ENCODE measurements at regions not wholly inside any gene's neighbourhood (a gene's known extent, or its start where the extent isn't known, plus 50 kb on each side); places are given as distances from the start of the nearest gene placed in this dataset.

DNA sequence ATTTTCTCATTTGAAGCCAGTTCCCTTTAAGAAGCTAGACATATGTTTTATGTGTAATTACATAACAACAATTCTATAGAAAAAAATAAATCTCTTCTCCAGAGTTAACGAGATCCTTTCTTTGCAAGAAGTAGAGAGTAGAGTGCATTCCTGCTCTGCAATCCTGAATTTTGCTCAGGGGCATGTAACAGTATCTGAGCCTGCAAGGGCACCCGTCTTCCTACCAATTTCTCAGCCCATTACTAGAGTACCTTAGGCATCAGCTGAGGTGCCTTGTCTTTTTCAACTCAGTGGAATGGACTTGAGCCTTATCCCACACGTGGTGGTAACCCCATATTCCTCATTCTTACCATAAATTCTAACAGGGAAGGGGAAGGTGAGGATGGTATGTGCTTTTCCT, 205.9 kb downstream of the IKZF2 start:
- Histone ChIP-seq H3K27ac (no peak overlapping the region), H3K4me3 (no peak overlapping the region), H3K27me3 (no peaks in the 10 kb centered on the region), H3K36me3 (no peaks in the 10 kb centered on the region), H3K9me3 (replicated peaks) (no peaks in the 10 kb centered on the region), H3K4me1 (peaks cover 6% of the 10 kb centered on the region; the same call in 1 of the 2 replicates)
- peak in 1 of 2 experiments; percentile 6 for DNase-seq

DNA sequence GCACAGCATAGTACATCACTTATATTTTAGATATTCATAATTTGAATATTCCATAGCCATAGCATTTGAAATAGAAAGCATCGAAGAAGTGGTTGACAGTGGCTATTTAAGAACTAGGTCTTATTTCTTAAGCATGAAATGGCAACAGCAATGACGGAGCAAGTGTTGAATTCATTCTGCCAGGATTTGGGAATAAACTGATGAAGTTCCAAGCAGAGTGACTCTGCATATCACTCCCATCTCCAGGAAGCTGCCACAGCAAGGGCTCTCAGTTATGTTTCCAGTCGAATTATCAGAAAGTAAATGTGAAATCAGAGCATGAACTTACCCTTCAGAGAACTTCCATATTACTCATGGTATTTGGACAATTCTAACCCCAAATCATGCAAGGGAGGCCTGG, 208.1 kb downstream of the IKZF2 start:
- H3K27ac ChIP-seq: no peak overlapping the region
- H3K4me3 ChIP-seq: no peak overlapping the region

GRCh38 chr2:212941361-212941760, 210.1 kb downstream of the IKZF2 start:
- Histone ChIP-seq H3K9me3 (replicated peaks) (no peaks in the 10 kb centered on the region), H3K4me1 (peaks cover 14% of the 10 kb centered on the region; the same call in 1 of the 2 replicates), H3K27me3 (no peaks in the 10 kb centered on the region), H3K27ac (peak overlapping the region; percentile 3; the same call in 1 of the 2 replicates), H3K36me3 (no peaks in the 10 kb centered on the region), H3K4me3 (no peak overlapping the region)
- DNase-seq: peak in 1 of 2 experiments; percentile 9

More for the DNA sequence above, 208.1 kb downstream of the IKZF2 start:
- peaks cover 11% of the 10 kb centered on the region; the same call in 1 of the 2 replicates for H3K4me1 ChIP-seq
- H3K36me3 ChIP-seq: no peaks in the 10 kb centered on the region
- no peaks in the 10 kb centered on the region for H3K9me3 ChIP-seq (replicated peaks)
- DNase-seq: no peak
- H3K27me3 ChIP-seq: no peaks in the 10 kb centered on the region

DNA sequence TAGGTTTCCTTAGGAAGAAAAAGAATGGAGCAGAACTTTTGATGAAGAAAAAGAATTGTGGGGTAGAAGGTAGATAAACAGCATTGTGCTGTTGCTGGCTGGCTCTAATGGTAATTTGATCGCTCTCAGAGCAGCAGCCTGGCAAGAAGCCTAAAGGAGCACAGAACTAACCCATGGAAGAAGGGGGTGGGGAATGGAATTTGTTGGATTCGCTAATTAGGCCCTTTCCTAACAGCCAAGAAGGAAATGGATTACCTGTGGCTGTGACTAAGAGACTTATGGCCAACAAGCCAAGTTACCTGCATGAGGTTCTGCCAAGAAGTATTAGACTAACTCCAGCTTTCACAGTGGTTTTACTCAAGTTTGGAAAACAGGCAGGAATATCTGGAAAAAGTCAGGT, 210.6 kb downstream of the IKZF2 start:
- peak; percentile 65 to 85 for DNase-seq
- peak overlapping the region; percentile 3; the same call in 1 of the 2 replicates for H3K27ac ChIP-seq
- H3K4me3 ChIP-seq: no peak overlapping the region
- no peaks in the 10 kb centered on the region for H3K9me3 ChIP-seq (replicated peaks)
- peaks cover 19% of the 10 kb centered on the region; the same call in 1 of the 2 replicates for H3K4me1 ChIP-seq
- H3K27me3 ChIP-seq: no peaks in the 10 kb centered on the region
- no peaks in the 10 kb centered on the region for H3K36me3 ChIP-seq

DNA sequence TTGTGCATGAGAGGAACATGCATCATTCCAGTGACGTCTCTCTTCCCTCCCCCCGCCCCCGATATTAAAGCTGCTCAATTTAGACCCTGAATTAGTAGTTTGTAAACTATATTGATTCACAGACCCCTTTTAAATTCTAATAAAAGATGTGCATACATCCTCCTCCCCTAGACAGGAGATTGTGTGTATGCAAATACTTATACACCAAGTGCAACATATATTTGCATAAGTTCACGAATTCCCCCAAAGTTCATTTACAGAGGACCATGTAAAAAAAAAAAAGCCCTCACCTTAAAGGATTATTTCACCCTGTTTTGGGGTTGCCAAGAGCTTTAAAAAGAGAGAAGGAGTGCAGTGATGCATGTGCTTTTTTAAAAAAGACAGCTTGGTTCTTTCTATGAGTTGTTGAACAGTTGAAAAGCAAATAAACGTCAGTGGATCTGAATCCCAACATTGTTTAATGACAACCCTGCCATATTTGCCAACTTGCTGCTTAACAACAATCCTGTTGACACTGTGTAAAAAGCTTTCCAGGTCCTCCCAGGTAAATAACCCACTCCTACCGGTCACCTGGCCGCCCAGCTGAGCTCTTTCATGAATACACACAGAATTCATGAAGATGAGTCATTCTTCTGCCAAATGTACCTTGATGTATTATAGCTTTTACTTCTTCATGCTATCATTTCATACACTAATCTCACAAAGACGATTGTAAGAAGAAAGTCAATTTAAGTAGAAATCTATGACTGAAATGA, 211.5 kb downstream of the IKZF2 start:
- H3K27me3 ChIP-seq: no peaks in the 10 kb centered on the region
- H3K9me3 ChIP-seq (replicated peaks): no peaks in the 10 kb centered on the region
- no peak for DNase-seq
- peaks cover 23% of the 10 kb centered on the region; the same call in 1 of the 2 replicates for H3K4me1 ChIP-seq
- H3K27ac ChIP-seq: no peak overlapping the region
- no peak overlapping the region for H3K4me3 ChIP-seq
- H3K36me3 ChIP-seq: no peaks in the 10 kb centered on the region

DNA sequence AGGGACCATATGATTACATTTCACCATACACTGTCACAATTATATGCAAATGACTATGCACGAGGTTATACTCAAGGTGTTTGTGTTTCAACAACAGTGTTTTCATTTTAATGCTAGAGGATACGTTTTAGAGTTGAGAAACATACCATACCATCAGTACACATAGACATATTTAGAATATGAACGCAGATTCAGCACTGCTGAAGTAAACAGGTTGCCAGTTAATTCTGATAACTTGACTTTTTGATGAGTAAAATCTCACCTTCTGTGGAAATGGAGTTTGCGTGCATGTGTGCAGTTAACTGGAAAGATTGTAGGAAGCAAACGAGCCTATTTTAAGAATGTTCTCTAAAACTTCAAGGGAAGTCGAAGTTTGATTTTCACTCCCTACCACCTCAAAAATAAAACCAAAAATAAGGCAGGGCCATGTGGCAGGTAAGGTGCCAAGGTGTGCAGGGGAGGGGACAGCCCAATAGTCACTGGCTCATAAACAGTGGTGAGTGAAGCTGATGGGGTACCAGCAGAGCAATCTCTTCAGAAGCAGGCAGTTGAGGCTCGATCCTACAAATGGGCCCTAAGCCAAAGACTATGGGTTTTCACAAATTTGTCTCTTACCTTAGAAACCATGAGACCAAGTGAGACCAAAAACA, 213.1 kb downstream of the IKZF2 start:
- no peaks in the 10 kb centered on the region for H3K9me3 ChIP-seq (replicated peaks)
- H3K36me3 ChIP-seq: no peaks in the 10 kb centered on the region
- no peak for DNase-seq
- H3K27me3 ChIP-seq: no peaks in the 10 kb centered on the region
- H3K4me1 ChIP-seq: peaks cover 23% of the 10 kb centered on the region; the same call in 1 of the 2 replicates
- H3K27ac ChIP-seq: no peak overlapping the region
- no peak overlapping the region for H3K4me3 ChIP-seq

DNA sequence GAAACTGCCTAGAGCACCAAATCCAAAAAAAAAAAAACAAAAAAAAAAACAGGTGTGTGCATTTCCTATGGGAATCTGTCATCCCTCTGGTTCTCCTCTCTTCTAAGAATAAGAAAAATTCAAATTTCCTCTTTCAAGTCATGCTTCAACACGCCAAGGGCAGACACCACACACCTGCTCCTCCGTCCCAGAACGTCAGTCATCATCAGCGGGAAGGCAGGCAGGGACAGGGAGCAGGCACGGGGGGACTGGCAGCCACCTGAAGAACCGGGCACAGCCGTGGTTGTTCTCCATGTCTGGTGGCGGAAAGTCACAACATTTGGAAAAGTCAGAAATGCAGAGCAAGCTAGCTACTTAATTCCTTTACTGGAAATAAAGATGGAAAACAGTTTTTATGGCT, 214.8 kb downstream of the IKZF2 start:
- Histone ChIP-seq H3K4me3 (no peak overlapping the region), H3K27me3 (no peaks in the 10 kb centered on the region), H3K9me3 (replicated peaks) (no peaks in the 10 kb centered on the region)

DNA sequence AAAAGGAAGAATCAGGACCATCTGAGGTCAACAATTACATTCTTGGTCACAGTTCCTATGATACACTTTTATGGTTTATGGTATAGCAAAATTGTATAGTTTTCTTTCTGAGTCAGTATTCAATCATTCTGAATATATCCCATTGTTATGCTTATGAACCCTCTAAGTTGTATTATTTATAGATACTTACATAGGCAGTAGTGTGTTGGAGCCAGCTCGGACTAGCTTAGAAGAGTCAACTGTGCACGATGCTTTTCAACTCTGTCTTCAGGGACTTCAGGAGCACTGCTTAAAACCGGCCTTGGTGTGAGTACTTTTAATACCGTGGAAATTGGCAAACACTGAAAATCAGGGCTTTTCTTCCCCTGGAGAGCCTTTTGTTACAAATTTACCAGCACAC, 215.7 kb downstream of the IKZF2 start:
- H3K4me1 ChIP-seq: peaks cover 19% of the 10 kb centered on the region; the same call in 1 of the 2 replicates
- no peak overlapping the region for H3K27ac ChIP-seq
- H3K4me3 ChIP-seq: no peak overlapping the region
- no peaks in the 10 kb centered on the region for H3K9me3 ChIP-seq (replicated peaks)
- H3K36me3 ChIP-seq: no peaks in the 10 kb centered on the region
- no peaks in the 10 kb centered on the region for H3K27me3 ChIP-seq
- DNase-seq: peak in 1 of 2 experiments; percentile 14

More for the DNA sequence above, 214.8 kb downstream of the IKZF2 start:
- Histone ChIP-seq H3K36me3 (no peaks in the 10 kb centered on the region), H3K4me1 (peaks cover 23% of the 10 kb centered on the region; the same call in 1 of the 2 replicates), H3K27ac (no peak overlapping the region)
- DNase-seq: peak; percentile 49 to 67

- Histone ChIP-seq H3K27ac (no peak overlapping the region), H3K9me3 (replicated peaks) (no peaks in the 10 kb centered on the region), H3K36me3 (no peaks in the 10 kb centered on the region), H3K27me3 (no peaks in the 10 kb centered on the region), H3K4me1 (peaks cover 8% of the 10 kb centered on the region; the same call in 1 of the 2 replicates), H3K4me3 (no peak overlapping the region)
- no peak for DNase-seq
Observed at GRCh38 chr2:212931271-212931670, 220.1 kb downstream of the IKZF2 start.

DNA sequence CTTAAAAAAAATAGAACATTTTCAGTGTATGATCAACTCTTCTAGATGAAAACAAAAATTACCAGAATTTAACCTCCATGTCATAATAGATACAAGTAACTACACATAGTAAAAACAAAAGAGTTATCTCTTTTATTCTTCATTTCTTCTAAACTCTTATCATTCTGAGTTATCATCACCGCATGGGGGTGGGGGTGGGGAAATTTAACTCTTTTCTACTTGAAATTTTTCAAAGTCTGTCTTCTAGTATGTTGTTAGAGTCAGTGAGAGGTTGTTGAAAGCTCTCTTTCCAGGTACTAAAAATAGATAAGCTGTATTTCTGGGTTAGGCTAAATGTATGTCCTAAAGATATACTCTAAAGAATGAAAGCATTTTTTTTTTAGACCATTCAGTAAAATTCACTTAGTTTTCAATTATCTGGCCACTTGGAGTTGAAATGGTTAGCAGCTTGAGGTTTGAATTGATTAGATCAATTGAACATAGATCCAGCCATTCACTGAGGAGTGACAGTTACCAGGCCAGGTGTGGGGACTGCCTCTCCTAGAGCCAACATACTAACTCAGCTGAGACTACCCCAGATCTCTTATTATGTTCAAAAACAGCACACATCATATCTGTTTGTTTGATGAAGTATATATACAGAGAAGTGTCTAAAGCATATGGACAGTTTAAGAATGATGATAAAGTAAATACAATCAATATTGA, 220.7 kb downstream of the IKZF2 start:
- Histone ChIP-seq H3K9me3 (replicated peaks) (no peaks in the 10 kb centered on the region), H3K27me3 (no peaks in the 10 kb centered on the region), H3K4me1 (peaks cover 3% of the 10 kb centered on the region; the same call in 1 of the 2 replicates), H3K4me3 (no peak overlapping the region), H3K36me3 (no peaks in the 10 kb centered on the region), H3K27ac (no peak overlapping the region)
- DNase-seq: no peak

DNA sequence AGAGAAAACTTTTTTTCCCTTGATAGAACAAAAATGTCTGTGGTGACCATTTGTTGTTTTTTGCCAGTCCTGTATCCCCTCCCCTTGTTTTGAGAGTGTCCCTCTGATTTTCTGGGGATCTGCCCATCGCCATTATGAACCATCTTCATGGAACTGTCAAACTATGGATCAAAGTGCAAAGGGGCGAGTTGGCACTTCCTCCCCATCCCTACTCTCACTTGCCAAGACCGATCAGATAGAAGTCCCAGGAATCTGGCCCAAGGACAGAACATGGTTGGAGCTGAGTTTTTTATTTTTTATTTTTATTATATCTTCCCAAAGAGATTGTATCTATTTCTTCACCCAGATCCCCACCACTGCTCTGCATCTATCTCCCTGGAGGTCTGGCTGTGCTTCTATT, 221.4 kb downstream of the IKZF2 start:
- H3K36me3 ChIP-seq: no peaks in the 10 kb centered on the region
- no peak for DNase-seq
- H3K9me3 ChIP-seq (replicated peaks): no peaks in the 10 kb centered on the region
- H3K27me3 ChIP-seq: no peaks in the 10 kb centered on the region
- no peaks in the 10 kb centered on the region for H3K4me1 ChIP-seq
- H3K27ac ChIP-seq: no peak overlapping the region
- no peak overlapping the region for H3K4me3 ChIP-seq

DNA sequence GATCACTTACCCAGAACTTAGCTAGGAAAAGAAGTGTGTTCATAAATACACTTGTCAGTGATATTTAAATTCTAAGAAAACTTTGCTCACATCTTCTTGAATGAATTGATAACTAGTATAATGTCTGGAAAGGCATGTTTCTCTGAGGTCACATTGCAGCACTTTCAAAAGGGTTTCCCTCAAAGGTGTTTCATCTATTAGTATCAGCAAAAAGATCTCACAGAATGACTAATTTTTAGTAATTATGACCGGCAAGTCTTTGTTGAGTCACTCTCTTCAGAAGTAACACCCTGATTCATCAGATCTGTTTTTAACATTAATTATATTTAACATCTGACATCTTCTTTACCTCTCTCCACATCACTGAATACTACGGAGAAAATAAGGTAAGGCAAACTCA, 222.3 kb downstream of the IKZF2 start:
- Histone ChIP-seq H3K4me3 (no peak overlapping the region), H3K4me1 (no peaks in the 10 kb centered on the region), H3K9me3 (replicated peaks) (no peaks in the 10 kb centered on the region), H3K27ac (no peak overlapping the region), H3K27me3 (no peaks in the 10 kb centered on the region), H3K36me3 (no peaks in the 10 kb centered on the region)
- DNase-seq: no peak

GRCh38 chr2:212928681-212929080, 222.7 kb downstream of the IKZF2 start:
- Histone ChIP-seq H3K4me1 (no peaks in the 10 kb centered on the region), H3K9me3 (replicated peaks) (no peaks in the 10 kb centered on the region), H3K27ac (no peak overlapping the region), H3K4me3 (no peak overlapping the region), H3K36me3 (no peaks in the 10 kb centered on the region), H3K27me3 (no peaks in the 10 kb centered on the region)
- no peak for DNase-seq

DNA sequence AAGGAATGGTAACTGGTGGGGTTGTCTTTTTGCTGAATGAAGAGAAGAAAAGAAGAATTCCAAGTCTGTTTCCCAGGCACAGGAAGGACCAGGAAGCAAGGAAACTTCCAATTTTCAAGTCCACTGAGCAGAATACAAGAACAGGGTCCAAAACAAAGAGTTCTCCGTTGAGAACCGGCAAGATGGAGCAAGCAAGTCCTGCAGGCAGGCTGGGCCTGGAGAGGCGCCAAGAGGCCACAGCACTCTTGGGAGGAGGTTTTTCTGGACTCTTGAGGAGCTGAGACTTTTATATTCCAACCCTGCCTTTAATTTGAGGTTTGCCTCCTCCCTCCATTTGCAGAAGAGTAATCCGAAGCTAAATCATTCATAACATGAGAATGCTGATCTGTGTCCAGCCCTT, 224.5 kb downstream of the IKZF2 start:
- Histone ChIP-seq H3K9me3 (replicated peaks) (no peaks in the 10 kb centered on the region), H3K4me1 (no peaks in the 10 kb centered on the region), H3K27ac (no peak overlapping the region), H3K27me3 (no peaks in the 10 kb centered on the region), H3K36me3 (no peaks in the 10 kb centered on the region), H3K4me3 (no peak overlapping the region)
- DNase-seq: no peak

DNA sequence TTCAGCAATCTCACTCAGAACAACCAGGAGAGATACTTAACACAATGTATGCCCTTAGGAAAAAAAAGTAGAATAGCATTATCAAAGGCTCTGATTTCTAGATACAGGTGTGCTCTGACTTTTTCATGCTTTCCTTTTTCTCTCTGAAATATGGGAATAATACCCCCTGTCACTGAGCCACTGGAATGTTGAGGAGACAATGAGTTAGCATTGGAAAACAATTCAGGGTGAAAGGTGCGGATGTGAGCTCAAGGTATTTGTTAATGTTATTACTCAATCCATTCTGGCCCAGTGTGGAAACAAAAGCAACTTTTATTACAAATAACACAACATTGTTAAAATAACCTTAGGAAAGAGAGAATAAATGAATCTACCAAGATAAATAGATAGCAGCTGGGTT, 228.0 kb downstream of the IKZF2 start:
- H3K4me1 ChIP-seq: no peaks in the 10 kb centered on the region
- DNase-seq: no peak
- H3K9me3 ChIP-seq (replicated peaks): no peaks in the 10 kb centered on the region
- no peaks in the 10 kb centered on the region for H3K27me3 ChIP-seq
- no peak overlapping the region for H3K4me3 ChIP-seq
- no peak overlapping the region for H3K27ac ChIP-seq
- H3K36me3 ChIP-seq: no peaks in the 10 kb centered on the region

Measured in SJCRH30 (cell line).